SK-N-SH treated with all-trans-retinoic acid at 6 μM for 48 hours (cell line): ENCODE measurements at regions not wholly inside any gene's neighbourhood (a gene's known extent, or its start where the extent isn't known, plus 50 kb on each side); places are given as distances from the start of the nearest gene placed in this dataset.

Experiments
- TCF4 ChIP-seq: fragments of 250-450 bp; sonication (Bioruptor Pico); IDR thresholded peaks from 2 replicates; pipeline ENCODE4 v1.8.0; 2021; ENCODE audit warnings: mild to moderate bottlenecking, moderate library complexity, borderline replicate concordance
- TF ChIP-seq, protein P1 (sequence below): fragments of 250-450 bp; sonication (Bioruptor Pico); IDR thresholded peaks from 2 replicates; pipeline ENCODE4 v1.8.0; 2020; ENCODE audit warnings: mild to moderate bottlenecking, moderate library complexity, borderline replicate concordance

DNA sequence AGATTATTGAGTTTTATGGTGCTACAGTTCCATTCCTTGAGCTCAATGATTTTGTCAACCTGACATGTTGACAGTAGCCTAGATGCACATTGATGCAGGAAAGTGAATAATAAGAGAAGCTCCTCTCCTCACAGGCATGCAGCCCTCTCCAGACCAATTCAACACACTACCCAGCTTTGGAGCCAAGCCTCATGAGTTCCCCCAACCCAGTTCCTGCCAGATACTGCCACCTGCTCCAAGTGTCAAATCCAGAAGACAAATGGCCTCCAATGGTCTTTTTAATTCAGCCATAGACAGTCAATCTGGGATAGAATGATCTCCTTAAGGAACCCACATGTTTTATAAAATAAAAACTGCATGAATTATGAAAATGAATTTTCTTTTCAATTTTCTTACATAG lies 83.7 kb upstream of the ARHGEF3 start:
- TF ChIP-seq TCF4 (CRISPR knock-in tag) = no peak
- TF ChIP-seq, protein P1, sequence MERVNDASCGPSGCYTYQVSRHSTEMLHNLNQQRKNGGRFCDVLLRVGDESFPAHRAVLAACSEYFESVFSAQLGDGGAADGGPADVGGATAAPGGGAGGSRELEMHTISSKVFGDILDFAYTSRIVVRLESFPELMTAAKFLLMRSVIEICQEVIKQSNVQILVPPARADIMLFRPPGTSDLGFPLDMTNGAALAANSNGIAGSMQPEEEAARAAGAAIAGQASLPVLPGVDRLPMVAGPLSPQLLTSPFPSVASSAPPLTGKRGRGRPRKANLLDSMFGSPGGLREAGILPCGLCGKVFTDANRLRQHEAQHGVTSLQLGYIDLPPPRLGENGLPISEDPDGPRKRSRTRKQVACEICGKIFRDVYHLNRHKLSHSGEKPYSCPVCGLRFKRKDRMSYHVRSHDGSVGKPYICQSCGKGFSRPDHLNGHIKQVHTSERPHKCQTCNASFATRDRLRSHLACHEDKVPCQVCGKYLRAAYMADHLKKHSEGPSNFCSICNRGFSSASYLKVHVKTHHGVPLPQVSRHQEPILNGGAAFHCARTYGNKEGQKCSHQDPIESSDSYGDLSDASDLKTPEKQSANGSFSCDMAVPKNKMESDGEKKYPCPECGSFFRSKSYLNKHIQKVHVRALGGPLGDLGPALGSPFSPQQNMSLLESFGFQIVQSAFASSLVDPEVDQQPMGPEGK (CRISPR knock-in tag) = no peak
